ENCODE measurements at regions not wholly inside any gene's neighbourhood (a gene's known extent, or its start where the extent isn't known, plus 50 kb on each side); places are given as distances from the start of the nearest gene placed in this dataset.

DNA sequence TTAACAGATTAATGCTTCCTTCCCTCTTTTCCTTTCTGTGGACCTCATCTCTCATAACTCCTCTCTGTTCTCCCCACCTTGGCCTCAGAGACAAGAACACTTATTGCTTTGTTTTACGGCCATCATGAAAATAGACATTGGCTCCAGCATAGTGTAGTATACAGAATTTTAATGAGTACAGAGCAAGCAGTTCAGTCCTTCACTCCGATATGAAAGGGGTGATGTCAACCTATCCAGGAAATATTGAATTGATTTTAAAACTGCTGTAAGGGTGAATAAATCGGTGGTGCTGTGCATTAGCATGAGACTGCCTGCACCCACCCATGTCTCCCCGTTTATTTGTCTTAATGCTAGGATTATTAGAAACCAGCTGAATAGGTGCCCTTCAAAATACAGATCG is 490.9 kb upstream of the TBL1XR1 start:
- CTCF ChIA-PET = no interaction called here
- Histone ChIP-seq H4K20me1 (ENCODE audit: control insufficient read depth, insufficient read depth, low read length, poor library complexity, severe bottlenecking) (no peaks in the 10 kb centered on the region), H3K27me3 (replicated peaks in 1 of 4; ENCODE audit: control extremely low read depth in 1 of 4, control insufficient read depth in 3 of 4, insufficient read depth in 4 of 4, low read length in 3 of 4) (no peaks in the 10 kb centered on the region), H3K4me3 (ENCODE audit: control extremely low read depth in 1 of 5, extremely low read depth in 1 of 5, insufficient read depth in 1 of 5, low read depth in 2 of 5, low read length in 4 of 5) (no peak overlapping the region), H3K4me1 (ENCODE audit: control insufficient read depth in 2 of 2, insufficient read depth in 2 of 2, low read length in 2 of 2) (no peaks in the 10 kb centered on the region), H3K9ac (ENCODE audit: low read length) (no peak overlapping the region), H3K4me2 (replicated peaks; ENCODE audit: low read depth, low read length, poor library complexity, severe bottlenecking) (no peak overlapping the region), H3K79me2 (ENCODE audit: control insufficient read depth, insufficient read depth, low read length) (no peaks in the 10 kb centered on the region), H3K36me3 (replicated peaks in 1 of 2; ENCODE audit: control extremely low read depth in 1 of 2, control insufficient read depth in 1 of 2, extremely low read depth in 1 of 2, insufficient read depth in 2 of 2, low read length in 1 of 2) (no peaks in the 10 kb centered on the region), H3K9me3 (ENCODE audit: control extremely low read depth in 1 of 3, control insufficient read depth in 2 of 3, insufficient read depth in 1 of 3, low read length in 2 of 3) (no peaks in the 10 kb centered on the region), H3K27ac (ENCODE audit: low read length in 2 of 2) (no peak overlapping the region), H2AFZ (ENCODE audit: insufficient read depth, low read depth, low read length, poor library complexity, severe bottlenecking) (no peak overlapping the region)
- intact Hi-C loops (cut with micrococcal nuclease) = no loop called here
- H3K27me3 Mint-ChIP-seq = peaks cover 4% of the 10 kb centered on the region
- H3K9me3 Mint-ChIP-seq (ENCODE audit: insufficient read depth) = no peaks in the 10 kb centered on the region
- no peak for DNase-seq
- H3K4me3 Mint-ChIP-seq = no peak overlapping the region
- POLR2A ChIA-PET = no interaction called here
- WGBS (ENCODE audit: insufficient coverage) = 83% methylated on average over 1 of the region's 5 CpGs
- TF ChIP-seq EZH2 (IDR thresholded peaks at IDR 0.05; ENCODE audit: borderline replicate concordance, insufficient read depth, low read depth, low read length, poor library complexity, severe bottlenecking) = no peak
- ATAC-seq (ENCODE audit: low read depth) = no peak
- no peaks in the 10 kb centered on the region for H3K4me1 Mint-ChIP-seq
- H3K27ac Mint-ChIP-seq = no peak overlapping the region

DNA sequence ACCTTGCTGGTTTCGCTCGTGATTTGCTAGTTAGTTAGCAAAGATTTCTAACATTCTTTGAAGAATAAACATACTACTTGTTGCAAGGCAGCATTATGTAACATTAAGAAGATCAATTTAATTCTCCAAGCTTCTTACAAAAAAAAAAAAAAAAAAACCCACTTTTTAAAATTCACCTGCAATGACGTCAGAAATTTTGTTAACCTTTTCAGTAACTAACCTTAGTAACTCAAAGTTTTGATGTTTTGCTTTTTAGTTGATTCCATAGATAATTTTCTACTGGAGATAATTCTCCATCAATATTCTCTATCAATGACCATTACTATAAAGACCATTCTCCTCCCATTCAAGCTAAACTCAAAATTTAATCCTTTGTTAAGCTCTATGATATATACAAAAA is 491.8 kb upstream of the TBL1XR1 start:
- H3K79me2 ChIP-seq (ENCODE audit: control insufficient read depth, insufficient read depth, low read length) = no peaks in the 10 kb centered on the region
- DNase-seq (no peak), ATAC-seq (ENCODE audit: low read depth) (no peak)
- Mint-ChIP-seq H3K4me1 (peaks cover 4% of the 10 kb centered on the region), H3K27ac (no peak overlapping the region), H3K27me3 (peaks cover 4% of the 10 kb centered on the region), H3K9me3 (ENCODE audit: insufficient read depth) (no peaks in the 10 kb centered on the region), H3K4me3 (no peak overlapping the region)
- H3K27ac ChIP-seq (ENCODE audit: low read length in 2 of 2) = no peak overlapping the region
- H4K20me1 ChIP-seq (ENCODE audit: control insufficient read depth, insufficient read depth, low read length, poor library complexity, severe bottlenecking) = no peaks in the 10 kb centered on the region
- H3K4me2 ChIP-seq (replicated peaks; ENCODE audit: low read depth, low read length, poor library complexity, severe bottlenecking) = no peak overlapping the region
- H2AFZ ChIP-seq (ENCODE audit: insufficient read depth, low read depth, low read length, poor library complexity, severe bottlenecking) = no peak overlapping the region
- no CpG with 5 or more reads among the region's 3 CpGs for WGBS (ENCODE audit: insufficient coverage)
- TF ChIP-seq EZH2 (IDR thresholded peaks at IDR 0.05; ENCODE audit: borderline replicate concordance, insufficient read depth, low read depth, low read length, poor library complexity, severe bottlenecking) = no peak
- TF ChIP-seq, protein P1, sequence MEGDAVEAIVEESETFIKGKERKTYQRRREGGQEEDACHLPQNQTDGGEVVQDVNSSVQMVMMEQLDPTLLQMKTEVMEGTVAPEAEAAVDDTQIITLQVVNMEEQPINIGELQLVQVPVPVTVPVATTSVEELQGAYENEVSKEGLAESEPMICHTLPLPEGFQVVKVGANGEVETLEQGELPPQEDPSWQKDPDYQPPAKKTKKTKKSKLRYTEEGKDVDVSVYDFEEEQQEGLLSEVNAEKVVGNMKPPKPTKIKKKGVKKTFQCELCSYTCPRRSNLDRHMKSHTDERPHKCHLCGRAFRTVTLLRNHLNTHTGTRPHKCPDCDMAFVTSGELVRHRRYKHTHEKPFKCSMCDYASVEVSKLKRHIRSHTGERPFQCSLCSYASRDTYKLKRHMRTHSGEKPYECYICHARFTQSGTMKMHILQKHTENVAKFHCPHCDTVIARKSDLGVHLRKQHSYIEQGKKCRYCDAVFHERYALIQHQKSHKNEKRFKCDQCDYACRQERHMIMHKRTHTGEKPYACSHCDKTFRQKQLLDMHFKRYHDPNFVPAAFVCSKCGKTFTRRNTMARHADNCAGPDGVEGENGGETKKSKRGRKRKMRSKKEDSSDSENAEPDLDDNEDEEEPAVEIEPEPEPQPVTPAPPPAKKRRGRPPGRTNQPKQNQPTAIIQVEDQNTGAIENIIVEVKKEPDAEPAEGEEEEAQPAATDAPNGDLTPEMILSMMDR (IDR thresholded peaks at IDR 0.05) = no peak
- intact Hi-C loops (cut with micrococcal nuclease) = no loop called here
- no peaks in the 10 kb centered on the region for H3K27me3 ChIP-seq (replicated peaks in 1 of 4; ENCODE audit: control extremely low read depth in 1 of 4, control insufficient read depth in 3 of 4, insufficient read depth in 4 of 4, low read length in 3 of 4)
- H3K36me3 ChIP-seq (replicated peaks in 1 of 2; ENCODE audit: control extremely low read depth in 1 of 2, control insufficient read depth in 1 of 2, extremely low read depth in 1 of 2, insufficient read depth in 2 of 2, low read length in 1 of 2) = no peaks in the 10 kb centered on the region
- no peak overlapping the region for H3K4me3 ChIP-seq (ENCODE audit: control extremely low read depth in 1 of 5, extremely low read depth in 1 of 5, insufficient read depth in 1 of 5, low read depth in 2 of 5, low read length in 4 of 5)
- POLR2A ChIA-PET = no interaction called here
- CTCF ChIA-PET = interaction anchor here (0.6 to 1.6 kb wide), 3 partner anchors 9 to 594 kb away, joined by 3 read pairs; no protein-coding TSS in a partner anchor
- no peaks in the 10 kb centered on the region for H3K9me3 ChIP-seq (ENCODE audit: control extremely low read depth in 1 of 3, control insufficient read depth in 2 of 3, insufficient read depth in 1 of 3, low read length in 2 of 3)
- peaks cover 1 to 2% of the 10 kb centered on the region in 2 donors for H3K4me1 ChIP-seq (ENCODE audit: control insufficient read depth in 2 of 2, insufficient read depth in 2 of 2, low read length in 2 of 2)
- H3K9ac ChIP-seq (ENCODE audit: low read length) = no peak overlapping the region
